GM23338 (cell line): ENCODE measurements at regions not wholly inside any gene's neighbourhood (a gene's known extent, or its start where the extent isn't known, plus 50 kb on each side); places are given as distances from the start of the nearest gene placed in this dataset.

Experiments used
- ATAC-seq: fragments of 200-7000 bp; cut with Tn5 transposase; 3 replicates; pipeline ENCODE4 v1.9.1; 2020
- DNase-seq: peaks from one replicate; pipeline ENCODE4 v3.0.0-alpha.2; 2015; ENCODE audit warnings: low spot score
- H2AFZ ChIP-seq: fragments of 200-600 bp; sonication (generic); 2 replicates; pipeline ENCODE4 v1.8.0; 2016; ENCODE audit warnings: antibody characterized with exemption, mild to moderate bottlenecking, moderate library complexity
- H3F3A ChIP-seq: fragments of 200-600 bp; sonication (generic); replicated peaks from 2 replicates; pipeline ENCODE4 v1.8.0; 2017; ENCODE audit warnings: antibody characterized with exemption, mixed run types, low read depth
- H3K27ac ChIP-seq: fragments of 200-600 bp; sonication (generic); 2 replicates; pipeline ENCODE4 v1.6.1; 2016; ENCODE audit warnings: low read depth
- H3K27me3 ChIP-seq: fragments of 200-600 bp; sonication (generic); 2 replicates; pipeline ENCODE4 v1.8.0; 2016; ENCODE audit warnings: mild to moderate bottlenecking, mixed run types, moderate library complexity; ENCODE audit not compliant: insufficient read depth
- H3K36me3 ChIP-seq: fragments of 200-600 bp; sonication (generic); 2 replicates; pipeline ENCODE4 v1.8.0; 2016; ENCODE audit warnings: mild to moderate bottlenecking; ENCODE audit not compliant: insufficient read depth
- H3K4me1 ChIP-seq: fragments of 200-600 bp; sonication (generic); 2 replicates; pipeline ENCODE4 v1.8.0; 2016; ENCODE audit warnings: mild to moderate bottlenecking, moderate library complexity; ENCODE audit not compliant: insufficient read depth
- H3K4me2 ChIP-seq: fragments of 200-600 bp; sonication (generic); 2 replicates; pipeline ENCODE4 v1.7.1; 2017; ENCODE audit warnings: mixed run types
- H3K4me3 ChIP-seq: fragments of 200-600 bp; sonication (generic); 2 replicates; pipeline ENCODE4 v1.6.1; 2016; ENCODE audit warnings: mixed run types
- H3K79me2 ChIP-seq: fragments of 200-600 bp; sonication (generic); replicated peaks from 2 replicates; pipeline ENCODE4 v1.8.0; 2017; ENCODE audit warnings: mild to moderate bottlenecking; ENCODE audit not compliant: insufficient read depth
- H3K9me2 ChIP-seq: fragments of 200-600 bp; sonication (generic); 2 replicates; pipeline ENCODE4 v1.8.0; 2017; ENCODE audit not compliant: insufficient read depth
- H4K20me1 ChIP-seq: fragments of 200-600 bp; sonication (generic); replicated peaks from 2 replicates; pipeline ENCODE4 v1.8.0; 2017; ENCODE audit warnings: mild to moderate bottlenecking; ENCODE audit not compliant: insufficient read depth
- H3K27ac Mint-ChIP-seq: 2 replicates; pipeline ENCODE4 v1.8.0; 2020; ENCODE audit warnings: inconsistent platforms, mild to moderate bottlenecking, moderate library complexity, mixed read lengths
- H3K27me3 Mint-ChIP-seq: 3 replicates; pipeline ENCODE4 v1.8.0; 2022; ENCODE audit warnings: low read depth, mild to moderate bottlenecking, moderate library complexity, mixed read lengths, inconsistent platforms; ENCODE audit not compliant: insufficient read depth, poor library complexity
- H3K36me3 Mint-ChIP-seq: 3 replicates; pipeline ENCODE4 v1.8.0; 2021; ENCODE audit warnings: low read depth, mild to moderate bottlenecking, inconsistent platforms, moderate library complexity, mixed read lengths
- H3K4me1 Mint-ChIP-seq: 3 replicates; pipeline ENCODE4 v1.8.0; 2020; ENCODE audit warnings: mild to moderate bottlenecking, inconsistent platforms, mixed read lengths
- H3K4me3 Mint-ChIP-seq: 3 replicates; pipeline ENCODE4 v1.8.0; 2021; ENCODE audit warnings: moderate library complexity, mild to moderate bottlenecking, inconsistent platforms, mixed read lengths
- H3K9me3 Mint-ChIP-seq: 3 replicates; pipeline ENCODE4 v1.8.0; 2020; ENCODE audit warnings: moderate library complexity, mild to moderate bottlenecking, inconsistent platforms, mixed read lengths
- EZH2 ChIP-seq: fragments of 200-600 bp; sonication (generic); IDR thresholded peaks from one replicate; pipeline ENCODE4 v1.8.0; 2017; ENCODE audit warnings: antibody characterized with exemption, mild to moderate bottlenecking, low read depth; ENCODE audit not compliant: unreplicated experiment
- EZH2phosphoT487 ChIP-seq: fragments of 200-600 bp; sonication (generic); IDR thresholded peaks from one replicate; pipeline ENCODE4 v1.8.1; 2018; ENCODE audit warnings: antibody characterized with exemption; ENCODE audit not compliant: unreplicated experiment
- NANOG ChIP-seq: IDR thresholded peaks from 2 replicates; pipeline ENCODE4 v1.6.1; 2016; ENCODE audit warnings: antibody characterized with exemption, borderline replicate concordance
- STAT1 ChIP-seq: IDR thresholded peaks from one replicate; pipeline ENCODE4 v1.6.1; 2016; ENCODE audit warnings: antibody characterized with exemption; ENCODE audit not compliant: unreplicated experiment
- ZNF114 ChIP-seq: fragments of 250-450 bp; sonication (Bioruptor Pico); IDR thresholded peaks from 2 replicates; pipeline ENCODE4 v1.5.0; 2020; ENCODE audit warnings: mild to moderate bottlenecking, moderate library complexity
- ZNF331 ChIP-seq: fragments of 250-450 bp; sonication (Bioruptor Pico); IDR thresholded peaks from 2 replicates; pipeline ENCODE4 v1.5.0; 2020; ENCODE audit warnings: low read depth, mild to moderate bottlenecking, moderate library complexity
- TF ChIP-seq, protein P1 (sequence below): fragments of 250-450 bp; sonication (Bioruptor Pico); IDR thresholded peaks from 2 replicates; pipeline ENCODE4 v1.5.0; 2020; ENCODE audit warnings: mild to moderate bottlenecking, moderate library complexity
- TF ChIP-seq, protein P2 (sequence below), 2 experiments: fragments of 200-600 bp in 1 of 2; sonication (generic) in 1 of 2; conservative IDR thresholded peaks; 2 replicates each; pipeline versions ENCODE4 v1.5.1 to v1.6.1; 2016 to 2017; ENCODE audit warnings: antibody characterized with exemption in 2 of 2, low read depth in 2 of 2, mild to moderate bottlenecking in 2 of 2, moderate library complexity in 1 of 2
- TF ChIP-seq, protein P3 (sequence below): IDR thresholded peaks from one replicate; pipeline ENCODE4 v1.6.1; 2018; ENCODE audit warnings: antibody characterized with exemption; ENCODE audit not compliant: unreplicated experiment
- TF ChIP-seq, protein P4 (sequence below): IDR thresholded peaks from 2 replicates; pipeline ENCODE4 v1.6.1; 2016; ENCODE audit warnings: antibody characterized with exemption

DNA sequence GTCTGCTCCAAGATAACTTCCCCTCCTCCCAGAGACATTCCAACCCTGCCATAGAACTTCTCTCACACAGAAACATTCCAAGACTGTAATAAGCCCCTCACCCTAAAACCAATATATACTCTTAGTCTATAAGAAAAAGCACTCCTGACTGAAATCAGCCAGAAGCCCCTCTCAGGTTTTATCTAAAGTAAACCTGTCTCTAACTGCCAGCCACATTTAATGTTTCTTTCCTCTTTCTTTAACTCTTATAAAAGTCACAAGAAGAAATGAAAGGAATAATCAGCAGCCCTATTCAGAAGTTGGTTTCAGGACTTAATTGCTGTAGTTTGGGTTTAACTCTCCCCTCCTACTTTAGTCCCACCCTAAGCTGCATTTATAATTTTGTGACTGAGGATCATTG is 165.0 kb upstream of the ZCCHC13 start (continued):
- TF ChIP-seq, protein P1, sequence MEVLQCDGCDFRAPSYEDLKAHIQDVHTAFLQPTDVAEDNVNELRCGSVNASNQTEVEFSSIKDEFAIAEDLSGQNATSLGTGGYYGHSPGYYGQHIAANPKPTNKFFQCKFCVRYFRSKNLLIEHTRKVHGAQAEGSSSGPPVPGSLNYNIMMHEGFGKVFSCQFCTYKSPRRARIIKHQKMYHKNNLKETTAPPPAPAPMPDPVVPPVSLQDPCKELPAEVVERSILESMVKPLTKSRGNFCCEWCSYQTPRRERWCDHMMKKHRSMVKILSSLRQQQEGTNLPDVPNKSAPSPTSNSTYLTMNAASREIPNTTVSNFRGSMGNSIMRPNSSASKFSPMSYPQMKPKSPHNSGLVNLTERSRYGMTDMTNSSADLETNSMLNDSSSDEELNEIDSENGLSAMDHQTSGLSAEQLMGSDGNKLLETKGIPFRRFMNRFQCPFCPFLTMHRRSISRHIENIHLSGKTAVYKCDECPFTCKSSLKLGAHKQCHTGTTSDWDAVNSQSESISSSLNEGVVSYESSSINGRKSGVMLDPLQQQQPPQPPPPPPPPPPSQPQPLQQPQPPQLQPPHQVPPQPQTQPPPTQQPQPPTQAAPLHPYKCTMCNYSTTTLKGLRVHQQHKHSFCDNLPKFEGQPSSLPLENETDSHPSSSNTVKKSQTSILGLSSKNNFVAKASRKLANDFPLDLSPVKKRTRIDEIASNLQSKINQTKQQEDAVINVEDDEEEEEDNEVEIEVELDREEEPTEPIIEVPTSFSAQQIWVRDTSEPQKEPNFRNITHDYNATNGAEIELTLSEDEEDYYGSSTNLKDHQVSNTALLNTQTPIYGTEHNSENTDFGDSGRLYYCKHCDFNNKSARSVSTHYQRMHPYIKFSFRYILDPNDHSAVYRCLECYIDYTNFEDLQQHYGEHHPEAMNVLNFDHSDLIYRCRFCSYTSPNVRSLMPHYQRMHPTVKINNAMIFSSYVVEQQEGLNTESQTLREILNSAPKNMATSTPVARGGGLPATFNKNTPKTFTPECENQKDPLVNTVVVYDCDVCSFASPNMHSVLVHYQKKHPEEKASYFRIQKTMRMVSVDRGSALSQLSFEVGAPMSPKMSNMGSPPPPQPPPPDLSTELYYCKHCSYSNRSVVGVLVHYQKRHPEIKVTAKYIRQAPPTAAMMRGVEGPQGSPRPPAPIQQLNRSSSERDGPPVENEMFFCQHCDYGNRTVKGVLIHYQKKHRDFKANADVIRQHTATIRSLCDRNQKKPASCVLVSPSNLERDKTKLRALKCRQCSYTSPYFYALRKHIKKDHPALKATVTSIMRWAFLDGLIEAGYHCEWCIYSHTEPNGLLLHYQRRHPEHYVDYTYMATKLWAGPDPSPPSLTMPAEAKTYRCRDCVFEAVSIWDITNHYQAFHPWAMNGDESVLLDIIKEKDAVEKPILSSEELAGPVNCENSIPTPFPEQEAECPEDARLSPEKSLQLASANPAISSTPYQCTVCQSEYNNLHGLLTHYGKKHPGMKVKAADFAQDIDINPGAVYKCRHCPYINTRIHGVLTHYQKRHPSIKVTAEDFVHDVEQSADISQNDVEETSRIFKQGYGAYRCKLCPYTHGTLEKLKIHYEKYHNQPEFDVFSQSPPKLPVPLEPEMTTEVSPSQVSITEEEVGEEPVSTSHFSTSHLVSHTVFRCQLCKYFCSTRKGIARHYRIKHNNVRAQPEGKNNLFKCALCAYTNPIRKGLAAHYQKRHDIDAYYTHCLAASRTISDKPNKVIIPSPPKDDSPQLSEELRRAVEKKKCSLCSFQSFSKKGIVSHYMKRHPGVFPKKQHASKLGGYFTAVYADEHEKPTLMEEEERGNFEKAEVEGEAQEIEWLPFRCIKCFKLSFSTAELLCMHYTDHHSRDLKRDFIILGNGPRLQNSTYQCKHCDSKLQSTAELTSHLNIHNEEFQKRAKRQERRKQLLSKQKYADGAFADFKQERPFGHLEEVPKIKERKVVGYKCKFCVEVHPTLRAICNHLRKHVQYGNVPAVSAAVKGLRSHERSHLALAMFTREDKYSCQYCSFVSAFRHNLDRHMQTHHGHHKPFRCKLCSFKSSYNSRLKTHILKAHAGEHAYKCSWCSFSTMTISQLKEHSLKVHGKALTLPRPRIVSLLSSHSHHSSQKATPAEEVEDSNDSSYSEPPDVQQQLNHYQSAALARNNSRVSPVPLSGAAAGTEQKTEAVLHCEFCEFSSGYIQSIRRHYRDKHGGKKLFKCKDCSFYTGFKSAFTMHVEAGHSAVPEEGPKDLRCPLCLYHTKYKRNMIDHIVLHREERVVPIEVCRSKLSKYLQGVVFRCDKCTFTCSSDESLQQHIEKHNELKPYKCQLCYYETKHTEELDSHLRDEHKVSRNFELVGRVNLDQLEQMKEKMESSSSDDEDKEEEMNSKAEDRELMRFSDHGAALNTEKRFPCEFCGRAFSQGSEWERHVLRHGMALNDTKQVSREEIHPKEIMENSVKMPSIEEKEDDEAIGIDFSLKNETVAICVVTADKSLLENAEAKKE (CRISPR knock-in tag), result no peak
- TF ChIP-seq ZNF114, result no peak
- TF ChIP-seq, protein P2, sequence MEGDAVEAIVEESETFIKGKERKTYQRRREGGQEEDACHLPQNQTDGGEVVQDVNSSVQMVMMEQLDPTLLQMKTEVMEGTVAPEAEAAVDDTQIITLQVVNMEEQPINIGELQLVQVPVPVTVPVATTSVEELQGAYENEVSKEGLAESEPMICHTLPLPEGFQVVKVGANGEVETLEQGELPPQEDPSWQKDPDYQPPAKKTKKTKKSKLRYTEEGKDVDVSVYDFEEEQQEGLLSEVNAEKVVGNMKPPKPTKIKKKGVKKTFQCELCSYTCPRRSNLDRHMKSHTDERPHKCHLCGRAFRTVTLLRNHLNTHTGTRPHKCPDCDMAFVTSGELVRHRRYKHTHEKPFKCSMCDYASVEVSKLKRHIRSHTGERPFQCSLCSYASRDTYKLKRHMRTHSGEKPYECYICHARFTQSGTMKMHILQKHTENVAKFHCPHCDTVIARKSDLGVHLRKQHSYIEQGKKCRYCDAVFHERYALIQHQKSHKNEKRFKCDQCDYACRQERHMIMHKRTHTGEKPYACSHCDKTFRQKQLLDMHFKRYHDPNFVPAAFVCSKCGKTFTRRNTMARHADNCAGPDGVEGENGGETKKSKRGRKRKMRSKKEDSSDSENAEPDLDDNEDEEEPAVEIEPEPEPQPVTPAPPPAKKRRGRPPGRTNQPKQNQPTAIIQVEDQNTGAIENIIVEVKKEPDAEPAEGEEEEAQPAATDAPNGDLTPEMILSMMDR (conservative IDR thresholded peaks at IDR 0.05; ENCODE audit: low read depth in 2 of 2), result no peak
- TF ChIP-seq NANOG, result no peak
- TF ChIP-seq STAT1, result no peak

DNA sequence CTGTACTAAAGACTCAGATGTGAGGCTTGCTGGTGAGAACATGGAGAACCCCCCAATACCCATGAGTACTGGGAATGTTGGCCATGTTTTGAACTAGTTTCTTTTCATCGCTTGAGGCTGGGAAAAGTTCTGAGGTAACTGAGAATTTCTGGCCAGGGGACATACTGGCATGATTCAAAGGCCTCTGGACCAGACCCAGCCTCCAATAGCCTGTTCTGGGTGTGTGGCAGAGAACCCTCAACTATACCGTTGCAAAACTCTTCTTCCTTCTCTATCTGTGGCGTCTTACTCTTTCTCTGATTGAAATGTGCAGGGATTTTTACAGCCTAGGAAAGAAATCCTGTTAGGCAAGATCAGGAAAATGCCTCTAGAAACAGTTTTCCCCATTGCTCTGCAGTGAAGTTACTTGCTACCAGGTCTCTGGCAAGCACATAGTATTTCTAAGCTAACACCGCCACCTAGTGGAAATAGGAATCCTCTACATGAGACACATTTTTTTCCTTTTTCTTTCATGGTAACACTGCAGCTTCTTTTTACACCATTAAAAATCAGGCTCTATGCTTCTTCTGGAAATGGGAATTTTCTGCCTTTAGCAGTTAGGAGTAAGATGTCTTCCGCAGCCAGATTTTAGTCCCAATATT is 170.7 kb upstream of the ZCCHC13 start:
- H3K4me2 ChIP-seq, result no peak overlapping the region
- no peaks in the 10 kb centered on the region for H4K20me1 ChIP-seq
- no peak overlapping the region for H3K27ac ChIP-seq
- DNase-seq (peak; percentile 81), ATAC-seq (peak; percentile 82)
- H3K9me2 ChIP-seq, result no peaks in the 10 kb centered on the region
- H3K27me3 Mint-ChIP-seq, result peaks cover 3% of the 10 kb centered on the region
- no peak overlapping the region for H2AFZ ChIP-seq
- no peaks in the 10 kb centered on the region for H3K27me3 ChIP-seq
- no peak overlapping the region for H3K4me3 Mint-ChIP-seq
- peaks cover 48% of the 10 kb centered on the region for H3K36me3 Mint-ChIP-seq
- H3K36me3 ChIP-seq, result no peaks in the 10 kb centered on the region
- peak overlapping the region; percentile 42; the same call in 1 of the 2 replicates for H3K27ac Mint-ChIP-seq
- no peaks in the 10 kb centered on the region for H3K79me2 ChIP-seq
- H3K9me3 Mint-ChIP-seq, result peaks cover 21% of the 10 kb centered on the region
- no peak overlapping the region for H3K4me3 ChIP-seq
- peaks cover 10% of the 10 kb centered on the region for H3K4me1 Mint-ChIP-seq
- peaks cover 12% of the 10 kb centered on the region for H3K4me1 ChIP-seq
- no peaks in the 10 kb centered on the region for H3F3A ChIP-seq
- TF ChIP-seq, protein P3, sequence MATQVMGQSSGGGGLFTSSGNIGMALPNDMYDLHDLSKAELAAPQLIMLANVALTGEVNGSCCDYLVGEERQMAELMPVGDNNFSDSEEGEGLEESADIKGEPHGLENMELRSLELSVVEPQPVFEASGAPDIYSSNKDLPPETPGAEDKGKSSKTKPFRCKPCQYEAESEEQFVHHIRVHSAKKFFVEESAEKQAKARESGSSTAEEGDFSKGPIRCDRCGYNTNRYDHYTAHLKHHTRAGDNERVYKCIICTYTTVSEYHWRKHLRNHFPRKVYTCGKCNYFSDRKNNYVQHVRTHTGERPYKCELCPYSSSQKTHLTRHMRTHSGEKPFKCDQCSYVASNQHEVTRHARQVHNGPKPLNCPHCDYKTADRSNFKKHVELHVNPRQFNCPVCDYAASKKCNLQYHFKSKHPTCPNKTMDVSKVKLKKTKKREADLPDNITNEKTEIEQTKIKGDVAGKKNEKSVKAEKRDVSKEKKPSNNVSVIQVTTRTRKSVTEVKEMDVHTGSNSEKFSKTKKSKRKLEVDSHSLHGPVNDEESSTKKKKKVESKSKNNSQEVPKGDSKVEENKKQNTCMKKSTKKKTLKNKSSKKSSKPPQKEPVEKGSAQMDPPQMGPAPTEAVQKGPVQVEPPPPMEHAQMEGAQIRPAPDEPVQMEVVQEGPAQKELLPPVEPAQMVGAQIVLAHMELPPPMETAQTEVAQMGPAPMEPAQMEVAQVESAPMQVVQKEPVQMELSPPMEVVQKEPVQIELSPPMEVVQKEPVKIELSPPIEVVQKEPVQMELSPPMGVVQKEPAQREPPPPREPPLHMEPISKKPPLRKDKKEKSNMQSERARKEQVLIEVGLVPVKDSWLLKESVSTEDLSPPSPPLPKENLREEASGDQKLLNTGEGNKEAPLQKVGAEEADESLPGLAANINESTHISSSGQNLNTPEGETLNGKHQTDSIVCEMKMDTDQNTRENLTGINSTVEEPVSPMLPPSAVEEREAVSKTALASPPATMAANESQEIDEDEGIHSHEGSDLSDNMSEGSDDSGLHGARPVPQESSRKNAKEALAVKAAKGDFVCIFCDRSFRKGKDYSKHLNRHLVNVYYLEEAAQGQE, result no peak
- no peak for TF ChIP-seq EZH2
- TF ChIP-seq, protein P4, sequence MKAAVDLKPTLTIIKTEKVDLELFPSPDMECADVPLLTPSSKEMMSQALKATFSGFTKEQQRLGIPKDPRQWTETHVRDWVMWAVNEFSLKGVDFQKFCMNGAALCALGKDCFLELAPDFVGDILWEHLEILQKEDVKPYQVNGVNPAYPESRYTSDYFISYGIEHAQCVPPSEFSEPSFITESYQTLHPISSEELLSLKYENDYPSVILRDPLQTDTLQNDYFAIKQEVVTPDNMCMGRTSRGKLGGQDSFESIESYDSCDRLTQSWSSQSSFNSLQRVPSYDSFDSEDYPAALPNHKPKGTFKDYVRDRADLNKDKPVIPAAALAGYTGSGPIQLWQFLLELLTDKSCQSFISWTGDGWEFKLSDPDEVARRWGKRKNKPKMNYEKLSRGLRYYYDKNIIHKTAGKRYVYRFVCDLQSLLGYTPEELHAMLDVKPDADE, result no peak
- TF ChIP-seq EZH2phosphoT487, result no peak
- no peak for TF ChIP-seq ZNF331 (CRISPR knock-in tag)
